HG03064 (cell line): ENCODE measurements at regions not wholly inside any gene's neighbourhood (a gene's known extent, or its start where the extent isn't known, plus 50 kb on each side); places are given as distances from the start of the nearest gene placed in this dataset.
"Not testable (repeated sequence)": the region's sequence is repeated elsewhere in the genome, so short reads cannot be mapped to it uniquely, and the experiment has no call there.

Source experiments
- ATAC-seq: cut with Tn5 transposase; IDR thresholded peaks from one replicate; pipeline ENCODE4 v1.9.1; 2021; ENCODE audit warnings: low read depth; ENCODE audit not compliant: unreplicated experiment

- no peak for ATAC-seq
These were observed 126.9 kb upstream of the ANKH start for GRCh38 chr5:14998491-14998890.

- peak; percentile 60 for ATAC-seq
These were observed 125.4 kb upstream of the ANKH start for GRCh38 chr5:14996997-14997396.

GRCh38 chr5:14995229-14995628 is 123.7 kb upstream of the ANKH start:
- no peak for ATAC-seq

GRCh38 chr5:14993459-14994133 is 122.0 kb upstream of the ANKH start:
- not testable (repeated sequence) for ATAC-seq

GRCh38 chr5:14992751-14993458 is 121.3 kb upstream of the ANKH start:
- peak; percentile 85 for ATAC-seq

GRCh38 chr5:14988223-14988622 is 116.6 kb upstream of the ANKH start:
- ATAC-seq = no peak

- ATAC-seq = no peak
These were observed 114.8 kb upstream of the ANKH start for GRCh38 chr5:14986413-14986812.

GRCh38 chr5:14983666-14984441 is 112.3 kb upstream of the ANKH start:
- ATAC-seq = no peak

GRCh38 chr5:14980698-14981097 is 109.1 kb upstream of the ANKH start:
- no peak for ATAC-seq

- ATAC-seq = no peak
These were observed 105.6 kb upstream of the ANKH start for GRCh38 chr5:14977058-14977685.

- no peak for ATAC-seq
These were observed 104.9 kb upstream of the ANKH start for GRCh38 chr5:14976486-14976885.

GRCh38 chr5:14971873-14972272 is 100.3 kb upstream of the ANKH start:
- ATAC-seq = no peak

- no peak for ATAC-seq
These were observed 97.2 kb upstream of the ANKH start for GRCh38 chr5:14968796-14969195.

GRCh38 chr5:14967166-14967565 is 95.6 kb upstream of the ANKH start:
- ATAC-seq = no peak

- ATAC-seq = no peak
These were observed 94.2 kb upstream of the ANKH start for GRCh38 chr5:14965815-14966214.

- ATAC-seq = no peak
These were observed 91.0 kb upstream of the ANKH start for GRCh38 chr5:14962604-14963003.

GRCh38 chr5:14960120-14960462 is 88.5 kb upstream of the ANKH start:
- no peak for ATAC-seq

- ATAC-seq = no peak
These were observed 88.0 kb upstream of the ANKH start for GRCh38 chr5:14959399-14960119.

GRCh38 chr5:14958188-14958587 is 86.6 kb upstream of the ANKH start:
- ATAC-seq = no peak

- no peak for ATAC-seq
These were observed 85.0 kb upstream of the ANKH start for GRCh38 chr5:14956423-14957046.
